ENCODE measurements at regions not wholly inside any gene's neighbourhood (a gene's known extent, or its start where the extent isn't known, plus 50 kb on each side); places are given as distances from the start of the nearest gene placed in this dataset.

GRCh38 chr3:24837601-24838000, 343.0 kb upstream of the THRB start:
- no peak for DNase-seq (ENCODE audit: low read depth in 3 of 3)

DNA sequence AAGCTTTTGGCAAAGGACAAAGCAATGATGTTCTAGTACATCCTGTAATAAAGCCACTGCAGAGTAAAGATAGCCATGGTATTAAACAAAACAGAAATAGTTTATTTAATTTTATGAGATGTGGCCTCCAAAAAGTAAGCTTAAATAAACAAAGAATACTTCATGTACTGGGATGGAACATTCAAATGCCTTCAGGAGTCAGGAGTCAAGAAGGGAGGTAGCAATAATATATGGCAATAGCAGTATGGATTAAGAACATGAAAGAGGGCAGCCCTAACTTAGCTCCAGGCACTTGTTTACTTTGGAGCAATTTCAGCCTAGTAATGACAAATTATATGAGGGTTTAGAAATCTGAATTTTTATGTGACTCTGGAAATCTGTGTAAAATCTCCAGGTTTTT, 343.9 kb upstream of the THRB start:
- no peak for DNase-seq (ENCODE audit: low read depth in 3 of 3)

- DNase-seq (ENCODE audit: low read depth in 3 of 3): no peak
Measured at GRCh38 chr3:24843955-24844354, 349.3 kb upstream of the THRB start.

DNA sequence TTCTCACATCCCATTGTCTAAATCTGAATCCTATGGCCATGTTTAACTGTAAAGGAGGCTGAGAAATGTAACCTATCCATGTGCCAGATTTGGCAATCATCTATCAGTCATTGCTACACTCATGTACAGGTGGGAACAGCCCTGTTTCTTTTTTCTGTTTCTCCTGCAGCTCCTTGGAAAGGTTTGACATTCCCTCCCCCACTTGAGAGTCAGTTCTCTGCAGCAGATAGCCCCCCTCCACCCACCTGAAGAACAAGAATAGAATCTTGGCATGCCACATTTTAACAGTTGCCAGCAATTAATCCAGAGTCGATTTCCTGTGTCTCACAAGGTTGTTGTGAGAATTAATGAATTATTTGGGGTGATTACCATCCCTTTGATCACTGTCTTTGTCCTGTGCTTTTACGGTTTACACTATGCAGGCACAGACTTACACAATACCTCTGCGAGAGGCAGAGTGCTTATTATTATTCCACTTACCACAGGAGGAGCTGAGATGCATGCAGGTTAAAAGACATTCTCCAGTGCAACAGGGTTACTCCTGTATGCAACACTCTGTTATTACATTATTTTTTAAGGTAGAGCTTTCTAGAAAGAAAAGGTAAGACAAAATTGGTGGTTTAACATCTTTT, 351.0 kb upstream of the THRB start:
- no peak for DNase-seq (ENCODE audit: low read depth in 3 of 3)

GRCh38 chr3:24846286-24846860, 351.7 kb upstream of the THRB start:
- no peak for DNase-seq (ENCODE audit: low read depth in 3 of 3)

GRCh38 chr3:24850245-24850644, 355.6 kb upstream of the THRB start:
- DNase-seq (ENCODE audit: low read depth in 3 of 3): no peak

DNA sequence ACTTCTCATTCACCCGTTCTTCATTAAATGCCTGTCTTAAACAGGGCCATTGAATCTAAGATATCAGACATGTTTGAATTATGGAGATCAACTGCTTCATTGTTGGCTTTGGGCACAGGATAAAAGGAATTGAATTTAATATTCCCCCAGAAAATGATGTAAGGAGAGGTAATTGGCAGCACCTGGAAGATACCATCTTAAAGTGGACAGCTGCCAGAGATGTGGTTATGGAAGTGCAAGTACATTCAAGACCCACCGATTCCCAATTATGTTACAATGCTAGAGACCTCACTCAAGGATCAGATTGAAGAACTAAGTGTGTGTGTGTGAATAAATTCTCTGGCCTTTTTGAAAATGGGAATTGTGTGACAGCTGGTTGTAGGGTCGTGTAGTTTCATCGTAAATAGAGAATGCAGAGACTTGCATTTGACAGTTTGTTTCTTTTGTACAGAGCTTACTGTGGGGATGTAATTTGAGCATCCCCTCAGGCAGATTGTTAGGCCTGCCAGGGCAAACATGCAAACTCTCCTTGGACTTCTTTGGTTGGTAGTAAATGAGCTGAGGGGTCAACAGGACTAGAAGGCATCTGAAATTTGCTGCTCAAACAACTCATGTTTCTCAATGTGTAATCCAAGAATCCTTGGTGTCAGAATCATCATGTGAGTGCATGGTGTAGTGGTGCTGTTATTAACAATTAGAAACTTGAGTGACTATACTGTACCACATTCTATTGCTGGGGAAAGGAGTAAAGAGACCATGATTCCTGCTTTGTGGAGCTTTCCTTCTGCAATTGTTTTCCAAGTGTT, 359.2 kb upstream of the THRB start:
- DNase-seq (ENCODE audit: low read depth in 3 of 3): no peak

- no peak for DNase-seq (ENCODE audit: low read depth in 3 of 3)
Measured at GRCh38 chr3:24854748-24855147, 360.1 kb upstream of the THRB start.

GRCh38 chr3:24857945-24858344, 363.3 kb upstream of the THRB start:
- no peak for DNase-seq (ENCODE audit: low read depth in 3 of 3)

DNA sequence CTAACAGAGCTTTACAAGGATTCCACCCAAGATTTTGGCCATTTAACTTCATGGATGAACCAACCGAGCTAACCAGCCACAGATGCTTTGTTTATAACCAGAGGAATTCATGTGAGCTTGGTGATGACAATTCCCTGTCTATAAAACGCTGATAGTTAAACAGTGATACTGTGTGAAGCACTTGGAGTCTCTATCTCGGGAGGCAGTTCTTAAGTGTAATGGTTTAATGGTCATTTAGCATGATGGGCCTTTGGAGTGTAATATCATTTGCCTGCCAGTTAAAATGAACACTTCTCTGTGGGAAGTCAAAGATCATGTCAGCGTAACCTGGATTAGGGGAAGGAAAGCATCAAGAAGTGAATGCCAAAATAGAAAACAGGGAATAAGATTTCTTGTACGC, 368.6 kb upstream of the THRB start:
- DNase-seq (ENCODE audit: low read depth in 3 of 3): no peak

DNA sequence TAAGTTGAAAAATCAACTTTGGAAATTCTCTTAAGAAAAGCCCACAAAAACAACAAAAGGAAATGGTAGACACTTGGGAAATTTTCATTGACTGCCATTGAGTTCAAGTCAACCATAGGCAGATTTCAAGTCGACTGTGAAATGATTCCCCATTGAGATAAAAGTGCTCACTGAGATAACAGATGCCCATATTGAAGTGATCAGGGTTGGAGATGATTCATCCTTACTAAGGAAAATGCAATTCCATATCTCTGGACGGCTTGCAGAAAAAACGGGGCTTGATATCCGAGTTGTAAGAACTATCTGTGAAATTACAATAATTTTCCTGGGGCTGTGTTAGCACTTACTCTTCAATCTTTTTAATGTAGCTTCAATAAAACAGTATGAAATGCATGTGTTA, 373.1 kb upstream of the THRB start:
- DNase-seq (ENCODE audit: low read depth in 3 of 3): no peak

DNA sequence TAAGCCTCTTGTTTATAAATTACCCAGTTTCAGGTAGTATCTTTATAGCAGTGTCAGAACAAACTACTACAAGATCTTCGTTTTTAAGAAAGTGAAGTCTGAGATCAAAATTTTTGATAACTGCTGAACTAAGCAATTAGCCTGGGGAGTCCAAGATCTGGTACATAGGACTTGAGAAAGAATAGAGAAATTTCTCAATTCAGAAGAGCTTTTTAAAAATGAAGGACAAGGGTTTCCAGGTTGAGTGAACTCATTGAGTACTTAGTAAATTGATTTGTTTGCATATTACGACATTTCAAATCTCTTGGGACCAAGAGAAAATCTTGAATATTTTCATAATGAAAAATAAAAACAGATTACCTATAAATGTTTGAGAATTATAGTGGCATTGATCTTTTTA, 386.6 kb upstream of the THRB start:
- DNase-seq (ENCODE audit: low read depth in 3 of 3): no peak

DNA sequence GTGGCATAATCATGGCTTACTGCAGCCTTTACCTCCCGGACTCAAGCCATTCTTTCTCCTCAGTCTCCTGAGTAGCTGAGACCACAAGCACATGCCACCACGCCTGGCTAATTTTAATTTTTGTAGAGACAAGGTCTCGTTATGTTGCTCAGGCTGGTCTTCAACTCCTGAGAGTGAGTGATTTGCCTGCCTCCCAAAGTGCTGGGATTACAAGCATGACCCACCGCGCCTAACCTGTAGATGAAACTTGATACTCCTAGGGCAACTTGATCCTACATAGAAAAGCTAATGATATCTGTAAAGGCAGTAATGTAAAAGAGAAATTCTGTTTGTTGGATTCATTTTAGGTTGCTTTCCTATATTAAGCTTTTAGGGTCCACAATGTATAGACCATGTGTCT, 391.9 kb upstream of the THRB start:
- DNase-seq (ENCODE audit: low read depth in 3 of 3): no peak

GRCh38 chr3:24890012-24890411, 395.4 kb upstream of the THRB start:
- DNase-seq (ENCODE audit: low read depth in 3 of 3): no peak

DNA sequence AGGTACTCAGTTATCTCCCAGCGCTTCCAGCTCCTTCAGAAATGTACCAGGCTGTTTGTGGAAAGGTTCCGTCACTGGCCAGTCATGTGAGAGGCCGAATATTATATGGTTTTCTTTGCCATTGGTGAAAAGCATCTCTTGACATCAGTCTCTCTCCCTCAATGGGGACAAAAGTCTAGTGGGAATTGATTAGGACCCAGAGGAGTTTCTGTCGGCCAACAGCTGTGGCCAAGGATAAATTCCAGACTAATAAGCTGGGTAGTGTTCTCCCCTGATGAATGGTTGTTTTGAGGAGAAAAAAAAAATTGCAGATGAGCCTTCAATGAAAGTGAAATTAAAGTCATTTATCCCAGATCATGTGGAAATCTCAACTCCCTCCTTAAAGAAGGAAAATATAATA, 404.7 kb upstream of the THRB start:
- DNase-seq (ENCODE audit: low read depth in 3 of 3): no peak

DNA sequence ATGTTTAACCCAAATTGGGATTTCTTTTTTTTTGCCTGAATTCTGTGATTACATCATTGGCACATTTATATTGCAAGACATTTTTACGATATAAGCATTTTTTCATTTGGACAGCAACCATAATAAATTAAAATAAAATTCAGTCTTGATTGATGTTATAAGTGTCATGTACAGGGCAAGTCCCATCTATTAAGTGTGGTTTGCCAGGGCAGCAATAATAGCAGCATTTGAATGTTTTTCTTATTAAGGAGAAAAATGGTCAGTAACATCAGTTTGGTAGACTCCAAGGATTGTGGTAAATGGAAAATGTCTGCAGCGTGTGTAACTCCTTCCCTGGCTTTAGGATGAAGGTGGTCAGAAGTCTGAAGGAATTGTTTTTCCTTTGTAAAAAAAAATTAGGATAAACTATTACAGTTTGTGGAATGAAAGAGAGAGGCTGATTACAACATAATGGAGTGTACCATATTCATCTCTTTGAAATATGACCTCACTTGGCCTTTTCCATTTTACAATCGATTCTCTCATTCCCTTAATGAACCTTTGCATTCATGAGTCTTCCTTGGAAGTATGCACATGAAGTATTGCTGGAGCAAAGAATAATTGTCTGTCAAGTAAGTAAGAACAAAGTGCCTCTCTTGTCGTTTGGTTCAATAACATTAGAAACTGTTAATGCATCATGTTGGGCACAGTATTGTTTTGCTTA, 405.4 kb upstream of the THRB start:
- no peak for DNase-seq (ENCODE audit: low read depth in 3 of 3)

GRCh38 chr3:24905266-24905665, 410.6 kb upstream of the THRB start:
- no peak for DNase-seq (ENCODE audit: low read depth in 3 of 3)

DNA sequence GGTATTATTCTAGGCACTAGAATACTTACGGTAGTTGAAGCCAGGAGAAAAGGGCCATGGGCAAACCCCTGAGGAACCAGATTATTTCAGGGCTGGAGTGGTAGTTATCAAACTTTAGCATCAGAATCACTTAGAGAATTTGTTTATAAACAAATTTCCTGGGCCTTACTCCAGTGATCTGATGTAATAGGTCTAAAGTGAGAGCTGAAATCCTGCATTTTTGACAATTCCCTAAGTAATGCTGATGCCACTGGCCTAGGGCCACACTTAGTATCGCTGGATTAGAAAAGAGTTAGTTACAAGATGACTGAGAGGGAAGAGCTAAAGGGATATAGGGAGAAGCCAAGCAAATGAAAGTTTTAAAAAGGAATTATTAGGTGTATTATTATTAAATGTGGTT, 412.5 kb upstream of the THRB start:
- DNase-seq (ENCODE audit: low read depth in 3 of 3): no peak

GRCh38 chr3:24911076-24911475, 416.4 kb upstream of the THRB start:
- no peak for DNase-seq (ENCODE audit: low read depth in 3 of 3)

DNA sequence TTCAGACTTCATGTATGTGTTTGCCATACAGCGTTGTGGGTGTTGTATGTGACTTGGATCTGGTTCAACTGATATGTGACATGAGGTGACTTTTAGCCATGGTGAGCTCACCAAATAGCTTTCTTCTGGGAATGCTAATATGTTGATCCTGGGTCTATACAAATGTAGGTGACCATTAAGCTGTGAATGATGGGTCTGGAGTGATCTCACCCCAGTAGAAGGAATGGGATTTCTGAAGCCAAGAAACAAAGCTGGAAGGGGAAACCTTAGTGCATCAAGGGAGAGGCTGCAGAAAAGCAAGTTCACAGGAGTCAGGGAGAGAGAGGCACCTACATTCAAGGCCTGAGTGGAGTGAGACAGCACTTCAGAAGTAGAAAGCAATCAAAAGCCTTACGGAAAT, 421.0 kb upstream of the THRB start:
- DNase-seq (ENCODE audit: low read depth in 3 of 3): no peak

GRCh38 chr3:24917908-24918307, 423.3 kb upstream of the THRB start:
- no peak for DNase-seq (ENCODE audit: low read depth in 3 of 3)

DNA sequence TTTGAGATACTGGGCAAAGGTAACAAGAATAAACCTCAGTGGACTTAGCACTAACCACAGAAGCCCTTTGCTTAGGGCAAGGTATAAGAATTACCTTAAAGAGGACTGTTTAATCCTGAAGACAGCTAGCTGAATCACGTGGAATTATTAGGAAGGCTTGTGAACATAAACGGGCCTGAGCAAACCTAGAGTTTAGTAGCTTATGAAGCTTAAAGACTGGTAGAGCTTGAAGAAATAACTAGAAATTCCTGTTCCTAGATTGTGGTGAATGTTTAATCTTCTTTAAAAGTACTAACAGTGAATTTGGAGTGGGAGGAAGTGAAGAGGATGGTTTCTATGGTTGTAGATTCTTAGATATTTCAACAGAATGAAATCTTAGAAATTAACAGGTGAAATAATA, 428.9 kb upstream of the THRB start:
- DNase-seq (ENCODE audit: low read depth in 3 of 3): no peak

DNA sequence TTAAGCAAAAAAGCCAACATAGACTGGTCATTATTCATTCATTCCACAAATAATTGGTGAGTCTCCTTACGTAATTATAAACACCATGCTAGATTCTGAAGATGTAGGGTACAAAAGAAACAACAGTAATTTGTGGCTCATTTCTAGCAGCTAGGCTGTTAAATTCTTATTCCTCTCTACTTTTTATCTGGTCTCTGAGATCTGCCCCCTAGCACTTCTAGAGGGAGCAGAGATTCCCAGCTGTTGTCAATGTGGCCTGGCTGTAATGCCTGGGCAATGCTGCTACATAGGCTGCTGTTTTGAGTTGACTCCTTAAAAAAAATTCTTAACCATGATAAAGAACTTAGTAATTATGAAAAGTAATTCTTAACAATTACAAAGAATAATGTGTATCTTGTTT, 434.9 kb upstream of the THRB start:
- no peak for DNase-seq (ENCODE audit: low read depth in 3 of 3)

Data from stimulated activated CD4-positive, alpha-beta T cell treated with anti-CD3 and anti-CD28 coated beads, TNF-alpha, amount 100 ng/mL, for 4 hours (primary cell).